H9 (cell line): ENCODE measurements at regions not wholly inside any gene's neighbourhood (a gene's known extent, or its start where the extent isn't known, plus 50 kb on each side); places are given as distances from the start of the nearest gene placed in this dataset.

Experiments used
- DNase-seq: peaks from one replicate; pipeline ENCODE4 v3.0.0-alpha.2; 2017
- H2AFZ ChIP-seq: one replicate; pipeline ENCODE4 v1.6.1; 2013; ENCODE audit warnings: mild to moderate bottlenecking, low read length, control low read depth, moderate library complexity
- H2AK5ac ChIP-seq: 2 replicates; pipeline ENCODE4 v1.6.1; 2013; ENCODE audit warnings: low read length, control low read depth, mixed read lengths; ENCODE audit not compliant: insufficient read length
- H2BK120ac ChIP-seq: one replicate; pipeline ENCODE4 v1.6.1; 2013; ENCODE audit warnings: low read depth, mild to moderate bottlenecking, low read length, control low read depth, inconsistent platforms; ENCODE audit not compliant: poor library complexity, severe bottlenecking
- H2BK12ac ChIP-seq: 2 replicates; pipeline ENCODE4 v1.6.1; 2013; ENCODE audit warnings: low read length, control low read depth, mixed read lengths, low read depth; ENCODE audit not compliant: insufficient read length
- H2BK15ac ChIP-seq: 2 replicates; pipeline ENCODE4 v1.6.1; 2013; ENCODE audit warnings: low read depth, low read length, control low read depth
- H2BK20ac ChIP-seq: one replicate; pipeline ENCODE4 v1.6.1; 2013; ENCODE audit warnings: low read depth, mild to moderate bottlenecking, low read length, control low read depth, inconsistent platforms; ENCODE audit not compliant: poor library complexity, severe bottlenecking
- H2BK5ac ChIP-seq: 2 replicates; pipeline ENCODE4 v1.6.1; 2013; ENCODE audit warnings: low read length, control low read depth, mixed read lengths; ENCODE audit not compliant: insufficient read length
- H3K14ac ChIP-seq: 2 replicates; pipeline ENCODE4 v1.6.1; 2013; ENCODE audit warnings: low read length, control low read depth; ENCODE audit not compliant: insufficient read depth
- H3K18ac ChIP-seq: 2 replicates; pipeline ENCODE4 v1.6.1; 2013; ENCODE audit warnings: low read depth, mild to moderate bottlenecking, mixed read lengths, low read length, control low read depth; ENCODE audit not compliant: insufficient read length
- H3K23ac ChIP-seq: 2 replicates; pipeline ENCODE4 v1.6.1; 2013; ENCODE audit warnings: low read length, control low read depth, mixed read lengths, low read depth; ENCODE audit not compliant: insufficient read length
- H3K23me2 ChIP-seq: 2 replicates; pipeline ENCODE4 v1.6.1; 2013; ENCODE audit warnings: low read depth, mild to moderate bottlenecking, mixed read lengths, low read length, control low read depth; ENCODE audit not compliant: insufficient read length, poor library complexity, severe bottlenecking
- H3K27ac ChIP-seq: 2 replicates; pipeline ENCODE4 v1.5.1; 2013; ENCODE audit warnings: low read length, control low read depth, mixed read lengths, low read depth; ENCODE audit not compliant: insufficient read length
- H3K27me3 ChIP-seq: 2 replicates; pipeline ENCODE4 v1.6.1; 2013; ENCODE audit warnings: low read length, control low read depth, inconsistent platforms; ENCODE audit not compliant: insufficient read depth
- H3K4ac ChIP-seq: 2 replicates; pipeline ENCODE4 v1.6.1; 2013; ENCODE audit warnings: low read depth, mild to moderate bottlenecking, control low read depth, inconsistent platforms, low read length, moderate library complexity
- H3K4me1 ChIP-seq: 2 replicates; pipeline ENCODE4 v1.6.1; 2013; ENCODE audit warnings: low read length, control low read depth, inconsistent platforms; ENCODE audit not compliant: insufficient read depth
- H3K4me2 ChIP-seq: 2 replicates; pipeline ENCODE4 v1.6.1; 2013; ENCODE audit warnings: low read length, control low read depth, mixed read lengths; ENCODE audit not compliant: insufficient read length, insufficient read depth
- H3K56ac ChIP-seq: 2 replicates; pipeline ENCODE4 v1.6.1; 2013; ENCODE audit warnings: low read depth, mild to moderate bottlenecking, mixed read lengths, low read length, control low read depth; ENCODE audit not compliant: insufficient read length
- H3K79me1 ChIP-seq: 2 replicates; pipeline ENCODE4 v1.6.1; 2013; ENCODE audit warnings: low read depth, mild to moderate bottlenecking, moderate library complexity, low read length, control low read depth, inconsistent platforms; ENCODE audit not compliant: insufficient read depth, poor library complexity, severe bottlenecking
- H3K79me2 ChIP-seq: 2 replicates; pipeline ENCODE4 v1.6.1; 2013; ENCODE audit warnings: low read length, control low read depth, inconsistent platforms; ENCODE audit not compliant: insufficient read depth
- H3K9ac ChIP-seq: 2 replicates; pipeline ENCODE4 v1.6.1; 2013; ENCODE audit warnings: low read length, control low read depth, mixed read lengths; ENCODE audit not compliant: insufficient read length; ENCODE audit errors: extremely low read depth
- H3K9me3 ChIP-seq: one replicate; pipeline ENCODE4 v1.6.1; 2013; ENCODE audit warnings: low read depth, low read length, inconsistent platforms; ENCODE audit not compliant: control insufficient read depth
- H3T11ph ChIP-seq: one replicate; pipeline ENCODE4 v1.6.1; 2013; ENCODE audit warnings: mild to moderate bottlenecking, low read length, control low read depth, inconsistent platforms
- H4K20me1 ChIP-seq: one replicate; pipeline ENCODE4 v1.6.1; 2013; ENCODE audit not compliant: control insufficient read depth, insufficient read length, insufficient read depth
- H4K5ac ChIP-seq: 2 replicates; pipeline ENCODE4 v1.6.1; 2013; ENCODE audit warnings: low read depth, mild to moderate bottlenecking, mixed read lengths, low read length, control low read depth; ENCODE audit not compliant: insufficient read length
- H4K8ac ChIP-seq: replicated peaks from 2 replicates; pipeline ENCODE4 v1.6.1; 2013; ENCODE audit warnings: low read length, control low read depth, mixed read lengths, low read depth; ENCODE audit not compliant: insufficient read length
- H4K91ac ChIP-seq: 2 replicates; pipeline ENCODE4 v1.6.1; 2013; ENCODE audit warnings: low read depth, mild to moderate bottlenecking, moderate library complexity, mixed read lengths, low read length, control low read depth; ENCODE audit not compliant: insufficient read length
- H3K27ac Mint-ChIP-seq, 3 experiments: 2 replicates in 2 of 3; 3 replicates in 1 of 3; pipeline ENCODE4 v1.8.0; 2020 to 2021; ENCODE audit warnings: mixed read lengths in 3 of 3, mild to moderate bottlenecking in 1 of 3, moderate library complexity in 1 of 3
- H3K27me3 Mint-ChIP-seq: 2 replicates; pipeline ENCODE4 v1.8.0; 2021; ENCODE audit warnings: low read depth, mild to moderate bottlenecking, moderate library complexity, mixed read lengths
- H3K36me3 Mint-ChIP-seq, 3 experiments: 2 replicates in 2 of 3; 3 replicates in 1 of 3; pipeline ENCODE4 v1.8.0; 2020 to 2021; ENCODE audit warnings: low read depth in 3 of 3, mixed read lengths in 3 of 3; ENCODE audit not compliant: insufficient read depth in 1 of 3
- H3K4me1 Mint-ChIP-seq, 2 experiments: 2 replicates each; pipeline ENCODE4 v1.8.0; 2020; ENCODE audit warnings: mixed read lengths in 2 of 2
- H3K4me3 Mint-ChIP-seq, 2 experiments: 2 replicates in 1 of 2; 3 replicates in 1 of 2; pipeline ENCODE4 v1.8.0; 2020 to 2021; ENCODE audit warnings: mild to moderate bottlenecking in 2 of 2, mixed read lengths in 2 of 2, moderate library complexity in 1 of 2
- H3K9me3 Mint-ChIP-seq, 2 experiments: 2 replicates in 1 of 2; 3 replicates in 1 of 2; pipeline ENCODE4 v1.8.0; 2020; ENCODE audit warnings: mild to moderate bottlenecking in 2 of 2, mixed read lengths in 2 of 2, moderate library complexity in 1 of 2
- CTCF ChIP-seq: fragments of 200-600 bp; sonication (generic); conservative IDR thresholded peaks from 3 replicates; pipeline ENCODE4 v1.8.0; 2021; ENCODE audit warnings: antibody characterized with exemption, mild to moderate bottlenecking
- WGBS: extraction: QIAGEN DNeasy Blood & Tissue Kit; methylation state at CpG from one replicate; pipeline ENCODE4 v1.1.7; 2013; ENCODE audit warnings: missing lambda C conversion rate, low lambda C conversion rate, mixed read lengths; ENCODE audit not compliant: insufficient read length; ENCODE audit errors: extremely low coverage; 5-methylcytosine and 5-hydroxymethylcytosine counted together

- H3K79me1 ChIP-seq, result no peaks in the 10 kb centered on the region
- no peak overlapping the region for H2BK12ac ChIP-seq
- no peak overlapping the region for H2AK5ac ChIP-seq
- no peak overlapping the region for H2BK5ac ChIP-seq
- no peaks in the 10 kb centered on the region for H3K9me3 ChIP-seq
- H2BK15ac ChIP-seq, result no peak overlapping the region
- no peak overlapping the region for H3K9ac ChIP-seq
- H3K9me3 Mint-ChIP-seq, result peaks cover 3 to 6% of the 10 kb centered on the region in 2 experiments; a peak in 3 of 5 replicates
- H3K23ac ChIP-seq, result no peak overlapping the region
- no peak overlapping the region for H3K56ac ChIP-seq
- no peaks in the 10 kb centered on the region for H3K27me3 Mint-ChIP-seq
- H3K79me2 ChIP-seq, result no peaks in the 10 kb centered on the region
- peaks cover 0 to 4% (median 0%) of the 10 kb centered on the region in 3 experiments; a peak in 2 of 7 replicates for H3K36me3 Mint-ChIP-seq
- H3K27me3 ChIP-seq, result no peaks in the 10 kb centered on the region
- DNase-seq, result no peak
- H4K20me1 ChIP-seq, result no peaks in the 10 kb centered on the region
- H3K4me1 ChIP-seq, result peaks cover 2% of the 10 kb centered on the region; the same call in 1 of the 2 replicates
- H3K27ac Mint-ChIP-seq, result peak overlapping the region in 2 of 3 experiments; percentile 48 to 56; a peak in 1 of 7 replicates
- TF ChIP-seq CTCF, result no peak
- H3K4me3 Mint-ChIP-seq, result no peak overlapping the region
- WGBS, result no CpG with 5 or more reads among the region's 4 CpGs
- peaks cover 20 to 21% of the 10 kb centered on the region in 2 experiments for H3K4me1 Mint-ChIP-seq
- H3K27ac ChIP-seq, result no peak overlapping the region
- H2BK120ac ChIP-seq, result no peak overlapping the region
- no peak overlapping the region for H4K8ac ChIP-seq
- H3K4me2 ChIP-seq, result no peak overlapping the region
- H3K18ac ChIP-seq, result no peak overlapping the region
- H4K5ac ChIP-seq, result no peak overlapping the region
- H2BK20ac ChIP-seq, result no peak overlapping the region
- no peak overlapping the region for H3K14ac ChIP-seq
- H2AFZ ChIP-seq, result no peak overlapping the region
- H3T11ph ChIP-seq, result peak overlapping the region; percentile 26
- H4K91ac ChIP-seq, result no peak overlapping the region
- H3K4ac ChIP-seq, result no peak overlapping the region
- no peaks in the 10 kb centered on the region for H3K23me2 ChIP-seq
These were observed 157.1 kb upstream of the DLX2 start for GRCh38 chr2:172259827-172260226.
